H1 (cell line): ENCODE measurements at regions not wholly inside any gene's neighbourhood (a gene's known extent, or its start where the extent isn't known, plus 50 kb on each side); places are given as distances from the start of the nearest gene placed in this dataset.

ENCODE experiments used
- CHD7 ChIP-seq: fragments of 300-600 bp; sonication (generic); IDR thresholded peaks from 2 replicates; pipeline ENCODE4 v1.7.1; 2012; ENCODE audit warnings: low read length, moderate library complexity, mild to moderate bottlenecking, inconsistent platforms; ENCODE audit not compliant: insufficient replicate concordance
- CTCF ChIP-seq, 3 experiments: IDR thresholded peaks; 1 replicate in 2 of 3; 2 replicates in 1 of 3; pipeline versions ENCODE4 v1.5.1 to v1.6.1; 2011; ENCODE audit warnings: low read length in 3 of 3, mild to moderate bottlenecking in 3 of 3, inconsistent platforms in 2 of 3, low read depth in 1 of 3, moderate library complexity in 1 of 3; ENCODE audit not compliant: insufficient read depth in 1 of 3; ENCODE audit errors: control extremely low read depth in 1 of 3
- RNF2 ChIP-seq: fragments of 200-900, 300-1000 bp; sonication (generic); IDR thresholded peaks from 2 replicates; pipeline ENCODE4 v1.7.1; 2016; ENCODE audit warnings: borderline replicate concordance, low read depth, mild to moderate bottlenecking, antibody characterized with exemption, low read length; ENCODE audit not compliant: poor library complexity, severe bottlenecking; ENCODE audit errors: missing control alignments
- TCF12 ChIP-seq: IDR thresholded peaks from 2 replicates; pipeline ENCODE4 v1.6.1; 2011; ENCODE audit warnings: low read depth, mild to moderate bottlenecking, low read length

- TF ChIP-seq CHD7 (no peak), RNF2 (no peak), CTCF (IDR thresholded peaks at IDR 0.05; ENCODE audit: control extremely low read depth in 1 of 3, insufficient read depth in 1 of 3, low read depth in 1 of 3, low read length in 3 of 3) (no peak), TCF12 (no peak)
These were observed 333.3 kb downstream of the AGTPBP1 start (continued) for GRCh38 chr9:85408494-85408893.
